Neural crest cell (in vitro differentiated cells): ENCODE measurements at regions not wholly inside any gene's neighbourhood (a gene's known extent, or its start where the extent isn't known, plus 50 kb on each side); places are given as distances from the start of the nearest gene placed in this dataset.

Experiments used
- DNase-seq: peaks from one replicate; pipeline ENCODE4 v3.0.0; 2021; ENCODE audit warnings: low read depth, mixed read lengths, low spot score
- H3K27ac Mint-ChIP-seq: one replicate; pipeline ENCODE4 v1.8.0; 2021; ENCODE audit warnings: mild to moderate bottlenecking, mixed read lengths; ENCODE audit not compliant: unreplicated experiment
- H3K27me3 Mint-ChIP-seq: 2 replicates; pipeline ENCODE4 v1.8.0; 2021; ENCODE audit warnings: low read depth, mild to moderate bottlenecking, mixed read lengths
- H3K36me3 Mint-ChIP-seq: 2 replicates; pipeline ENCODE4 v1.8.0; 2021; ENCODE audit warnings: low read depth, mild to moderate bottlenecking, mixed read lengths
- H3K4me1 Mint-ChIP-seq: 2 replicates; pipeline ENCODE4 v1.8.0; 2021; ENCODE audit warnings: mixed read lengths
- H3K4me3 Mint-ChIP-seq: one replicate; pipeline ENCODE4 v1.8.0; 2021; ENCODE audit warnings: mild to moderate bottlenecking, mixed read lengths
- H3K9me3 Mint-ChIP-seq: 2 replicates; pipeline ENCODE4 v1.8.0; 2021; ENCODE audit warnings: mixed read lengths
- CTCF ChIP-seq: fragments of 200-600 bp; sonication (generic); conservative IDR thresholded peaks from 2 replicates; pipeline ENCODE4 v1.5.0; 2021; ENCODE audit warnings: antibody characterized with exemption, mild to moderate bottlenecking

- no peaks in the 10 kb centered on the region for H3K9me3 Mint-ChIP-seq
- H3K27ac Mint-ChIP-seq: no peak overlapping the region
- H3K4me1 Mint-ChIP-seq: peaks cover 19% of the 10 kb centered on the region
- TF ChIP-seq CTCF: no peak
- H3K4me3 Mint-ChIP-seq: peak overlapping the region; percentile 32
- H3K36me3 Mint-ChIP-seq: no peaks in the 10 kb centered on the region
- DNase-seq: no peak
- H3K27me3 Mint-ChIP-seq: no peaks in the 10 kb centered on the region
Measured at GRCh38 chr7:52436278-52436677, 599.2 kb upstream of the POM121L12 start.

GRCh38 chr7:52431082-52431815 is 604.2 kb upstream of the POM121L12 start:
- Mint-ChIP-seq H3K27me3 (no peaks in the 10 kb centered on the region), H3K4me1 (peaks cover 11% of the 10 kb centered on the region), H3K36me3 (peaks cover 5% of the 10 kb centered on the region), H3K9me3 (peaks cover 13% of the 10 kb centered on the region), H3K4me3 (no peak overlapping the region), H3K27ac (no peak overlapping the region)
- TF ChIP-seq CTCF: no peak
- DNase-seq: no peak

- Mint-ChIP-seq H3K4me1 (no peaks in the 10 kb centered on the region), H3K9me3 (peaks cover 2% of the 10 kb centered on the region), H3K36me3 (no peaks in the 10 kb centered on the region), H3K4me3 (no peak overlapping the region), H3K27ac (no peak overlapping the region), H3K27me3 (no peaks in the 10 kb centered on the region)
- no peak for DNase-seq
- no peak for TF ChIP-seq CTCF
Measured at GRCh38 chr7:52423251-52423650, 612.2 kb upstream of the POM121L12 start.

- Mint-ChIP-seq H3K27ac (no peak overlapping the region), H3K27me3 (no peaks in the 10 kb centered on the region)
Measured at GRCh38 chr7:52413051-52413450, 622.4 kb upstream of the POM121L12 start.

GRCh38 chr7:52410032-52410431 is 625.4 kb upstream of the POM121L12 start:
- Mint-ChIP-seq H3K4me1 (peaks cover 5% of the 10 kb centered on the region), H3K27ac (no peak overlapping the region), H3K9me3 (peaks cover 2% of the 10 kb centered on the region), H3K4me3 (no peak overlapping the region), H3K27me3 (no peaks in the 10 kb centered on the region), H3K36me3 (no peaks in the 10 kb centered on the region)
- TF ChIP-seq CTCF: no peak
- no peak for DNase-seq

More at GRCh38 chr7:52413051-52413450, 622.4 kb upstream of the POM121L12 start:
- no peak for TF ChIP-seq CTCF
- Mint-ChIP-seq H3K9me3 (peaks cover 7% of the 10 kb centered on the region), H3K4me1 (peaks cover 5% of the 10 kb centered on the region), H3K36me3 (no peaks in the 10 kb centered on the region), H3K4me3 (no peak overlapping the region)
- no peak for DNase-seq
